ENCODE measurements at regions not wholly inside any gene's neighbourhood (a gene's known extent, or its start where the extent isn't known, plus 50 kb on each side); places are given as distances from the start of the nearest gene placed in this dataset.
"Not testable (repeated sequence)": the region's sequence is repeated elsewhere in the genome, so short reads cannot be mapped to it uniquely, and the experiment has no call there.

DNA sequence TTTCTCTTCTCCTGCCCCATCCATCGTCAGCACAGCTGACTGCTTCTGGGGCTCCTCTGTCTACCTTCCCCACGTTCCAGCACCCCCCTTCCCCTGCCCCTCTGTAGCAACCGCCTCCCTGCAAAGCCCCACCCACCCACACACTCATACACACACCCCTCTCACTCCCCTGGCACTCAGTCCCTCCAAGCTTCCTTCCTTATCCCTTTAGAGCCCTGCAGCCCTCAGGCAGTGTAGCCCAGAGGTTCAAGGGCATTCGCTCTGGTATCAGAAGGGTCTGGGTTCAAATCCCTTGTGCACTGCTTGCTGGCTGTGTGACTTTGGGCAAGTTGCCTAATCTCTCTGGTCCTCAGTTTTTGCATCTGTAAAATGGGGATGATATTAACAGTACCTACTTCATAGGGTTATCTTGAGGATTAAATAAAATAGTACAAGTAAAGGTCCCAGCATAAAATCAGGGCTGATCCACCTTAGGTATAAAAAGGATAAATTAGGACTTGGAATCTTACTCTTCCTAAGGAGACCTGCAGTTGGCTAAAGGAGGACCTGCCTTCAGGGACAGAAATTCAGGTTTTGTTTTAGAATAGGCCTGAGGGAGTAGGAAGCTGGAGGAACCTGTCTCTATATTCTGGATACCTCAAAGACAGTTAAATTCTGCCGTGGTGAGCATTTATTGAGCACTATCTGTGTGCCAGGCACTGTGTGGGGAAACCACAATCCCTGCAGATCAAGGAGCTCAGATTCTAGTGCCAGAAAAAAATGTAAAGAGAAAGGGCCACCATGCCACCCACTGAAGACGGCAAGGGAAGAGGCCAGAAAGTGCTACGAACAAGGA, 94.1 kb downstream of the SNX5 start:
- DNase-seq (no peak), ATAC-seq (peak; percentile 72)
- intact Hi-C loops (cut with DNase I, micrococcal nuclease): no loop called here

- ATAC-seq: peak; percentile 70
- intact Hi-C loops (cut with DNase I, micrococcal nuclease): no loop called here
- peak; percentile 92 to 96 for DNase-seq
These were observed 95.0 kb downstream of the SNX5 start for GRCh38 chr20:17873410-17874270.

- no peak for DNase-seq
- no peak for ATAC-seq
- intact Hi-C loops (cut with DNase I, micrococcal nuclease): no loop called here
These were observed 95.6 kb downstream of the SNX5 start for GRCh38 chr20:17872959-17873358.

- DNase-seq (no peak), ATAC-seq (no peak)
- intact Hi-C loops (cut with DNase I, micrococcal nuclease): no loop called here
These were observed 96.2 kb downstream of the SNX5 start for GRCh38 chr20:17872434-17872833.

DNA sequence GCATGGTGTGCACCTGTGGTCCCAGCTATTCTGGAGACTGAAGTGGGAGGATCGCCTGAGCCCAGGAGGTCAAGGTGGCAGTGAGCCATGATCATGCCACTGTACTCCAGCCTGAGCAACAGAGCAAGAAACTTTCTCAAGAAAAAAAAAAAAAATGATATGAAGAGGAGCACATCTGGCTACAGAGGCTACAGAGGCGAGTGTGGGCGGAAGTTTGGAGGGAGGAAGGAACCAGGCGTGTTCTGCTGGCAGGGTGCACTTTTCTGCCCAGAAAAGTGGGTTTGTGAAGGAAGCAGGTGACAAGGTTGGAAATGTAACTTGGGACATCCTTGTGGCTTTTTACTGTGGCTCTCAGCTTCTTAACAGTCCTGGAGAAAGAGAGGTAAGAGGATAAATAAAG, 96.7 kb downstream of the SNX5 start:
- ATAC-seq (no peak), DNase-seq (no peak)
- intact Hi-C loops (cut with DNase I, micrococcal nuclease): no loop called here

DNA sequence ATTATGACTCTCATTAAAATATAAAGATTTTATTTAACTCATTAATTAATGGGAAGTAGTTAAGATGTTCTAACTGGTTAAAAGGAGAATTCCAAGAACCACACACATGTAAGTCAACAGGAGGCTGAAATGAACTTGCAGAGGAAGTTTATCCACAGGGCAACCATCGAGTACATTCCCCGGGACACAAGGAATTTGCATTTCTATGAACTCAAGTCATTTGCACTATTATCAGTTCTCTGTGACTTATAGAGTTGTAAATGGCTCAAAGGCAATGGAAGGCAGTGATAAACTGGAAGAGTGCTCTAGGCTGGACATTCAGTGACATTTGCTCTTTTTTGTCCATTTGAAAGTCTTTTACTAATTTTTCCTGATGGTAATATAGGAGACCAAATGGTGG, 97.4 kb downstream of the SNX5 start:
- intact Hi-C loops (cut with DNase I, micrococcal nuclease): no loop called here
- ATAC-seq (no peak), DNase-seq (no peak)

DNA sequence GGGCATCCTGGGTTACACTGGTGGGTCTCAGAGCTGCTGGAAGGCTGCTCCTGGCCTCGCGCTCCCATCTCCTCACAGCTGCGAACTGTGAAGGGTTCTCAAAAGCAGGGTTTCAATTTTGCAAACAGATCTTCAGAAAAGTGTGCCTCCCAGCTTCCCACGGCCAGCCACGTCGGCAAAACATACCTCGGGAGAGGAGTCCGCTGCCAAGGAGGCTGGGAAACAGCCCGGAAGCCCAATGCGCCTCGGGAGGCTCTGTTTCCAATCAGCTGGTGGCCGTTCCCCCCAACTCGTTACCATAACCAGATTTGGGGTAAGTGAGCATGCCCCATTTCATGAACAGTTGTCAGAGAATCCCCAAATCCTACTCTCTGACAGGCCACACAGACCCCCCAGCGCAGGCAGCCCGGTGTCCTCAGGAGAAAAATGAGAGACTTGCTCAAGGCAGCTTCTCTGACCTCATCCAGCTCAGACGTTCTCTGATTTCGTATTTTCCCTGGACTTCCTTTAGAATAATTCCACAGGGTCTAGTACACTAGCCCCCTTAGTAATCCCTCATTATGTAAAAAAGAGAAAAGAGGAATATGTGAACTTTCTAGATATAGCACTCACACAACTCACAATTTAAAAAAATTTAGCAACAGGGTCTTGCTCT, 98.4 kb downstream of the SNX5 start:
- ATAC-seq (no peak), DNase-seq (no peak)
- intact Hi-C loops (cut with DNase I, micrococcal nuclease): no loop called here

GRCh38 chr20:17869295-17869994, 99.1 kb downstream of the SNX5 start:
- ATAC-seq (no peak), DNase-seq (no peak)
- intact Hi-C loops (cut with DNase I, micrococcal nuclease): no loop called here

DNA sequence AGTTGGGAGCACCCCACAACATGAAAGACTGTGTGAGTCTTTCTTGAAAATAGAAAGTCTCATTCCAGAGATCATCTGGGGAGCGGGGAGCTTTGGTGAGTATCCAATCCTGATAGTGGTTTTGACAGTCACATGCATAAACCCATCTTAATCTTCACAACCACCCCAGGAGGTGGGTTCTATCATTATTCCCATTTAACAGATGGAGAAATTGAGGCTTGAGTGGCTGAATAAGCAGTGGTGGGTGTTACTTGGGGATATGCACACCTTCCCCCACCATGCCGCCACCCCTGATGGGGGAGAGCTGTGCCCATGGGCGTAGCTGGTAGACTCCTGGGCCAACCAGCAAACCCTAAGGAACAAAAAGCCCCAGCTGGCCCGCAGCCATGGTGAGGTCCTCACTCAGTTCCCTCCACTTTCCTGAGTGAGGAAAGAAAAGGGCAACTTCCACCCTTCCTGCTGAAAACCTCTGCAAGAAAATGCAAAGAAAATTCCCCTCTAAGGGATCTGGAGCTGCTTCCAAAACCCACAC, 99.8 kb downstream of the SNX5 start:
- intact Hi-C loops (cut with DNase I, micrococcal nuclease): no loop called here
- DNase-seq (no peak), ATAC-seq (no peak)

- intact Hi-C loops (cut with DNase I, micrococcal nuclease): no loop called here
- DNase-seq (no peak), ATAC-seq (no peak)
These were observed 100.4 kb downstream of the SNX5 start for GRCh38 chr20:17868151-17868550.

GRCh38 chr20:17867131-17867925, 101.3 kb downstream of the SNX5 start:
- intact Hi-C loops (cut with DNase I, micrococcal nuclease): no loop called here
- DNase-seq (no peak), ATAC-seq (no peak)

GRCh38 chr20:17866234-17867001, 102.2 kb downstream of the SNX5 start:
- DNase-seq: no peak
- intact Hi-C loops (cut with DNase I, micrococcal nuclease): no loop called here
- no peak for ATAC-seq

DNA sequence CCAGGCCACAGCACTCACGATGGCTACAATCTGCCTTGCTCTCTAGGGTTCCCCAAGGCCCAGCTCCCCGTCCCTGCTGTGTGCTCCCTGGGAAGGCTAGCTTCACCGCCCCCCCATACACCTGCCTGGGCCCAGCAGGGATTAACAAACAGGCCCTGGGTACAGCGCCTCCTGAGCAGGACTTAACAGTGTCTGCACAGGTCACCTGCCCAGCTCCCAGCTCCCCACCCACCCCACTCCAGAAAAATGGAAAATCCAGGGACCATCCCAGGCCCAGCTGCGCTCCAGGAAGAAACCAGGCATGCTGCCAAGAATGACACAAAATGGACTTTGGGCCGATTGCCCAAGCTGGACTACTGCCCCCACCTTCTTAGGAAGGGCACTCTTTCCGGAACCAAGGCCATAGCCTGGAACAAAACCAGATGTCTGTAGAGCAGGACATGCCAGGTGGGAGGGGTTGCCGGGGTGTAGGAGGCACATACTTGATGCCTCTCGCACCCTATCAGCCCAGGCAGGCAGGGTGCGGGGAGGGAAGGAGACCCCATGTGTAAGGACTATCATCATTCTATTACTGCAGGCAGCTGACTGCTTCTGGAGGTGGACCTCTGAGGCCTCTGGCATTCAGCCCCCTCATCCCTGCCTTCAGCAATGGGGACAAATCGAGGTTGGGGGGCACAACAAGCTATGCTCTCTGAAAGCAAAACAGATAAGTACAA, 104.9 kb downstream of the SNX5 start:
- DNase-seq (peak; percentile 81 to 87), ATAC-seq (peak; percentile 89)
- intact Hi-C loops (cut with DNase I, micrococcal nuclease): no loop called here

GRCh38 chr20:17863209-17863576, 105.4 kb downstream of the SNX5 start:
- DNase-seq (no peak), ATAC-seq (no peak)
- intact Hi-C loops (cut with DNase I, micrococcal nuclease): no loop called here

GRCh38 chr20:17862171-17862570, 106.4 kb downstream of the SNX5 start:
- intact Hi-C loops (cut with DNase I, micrococcal nuclease): no loop called here
- DNase-seq (no peak), ATAC-seq (no peak)

DNA sequence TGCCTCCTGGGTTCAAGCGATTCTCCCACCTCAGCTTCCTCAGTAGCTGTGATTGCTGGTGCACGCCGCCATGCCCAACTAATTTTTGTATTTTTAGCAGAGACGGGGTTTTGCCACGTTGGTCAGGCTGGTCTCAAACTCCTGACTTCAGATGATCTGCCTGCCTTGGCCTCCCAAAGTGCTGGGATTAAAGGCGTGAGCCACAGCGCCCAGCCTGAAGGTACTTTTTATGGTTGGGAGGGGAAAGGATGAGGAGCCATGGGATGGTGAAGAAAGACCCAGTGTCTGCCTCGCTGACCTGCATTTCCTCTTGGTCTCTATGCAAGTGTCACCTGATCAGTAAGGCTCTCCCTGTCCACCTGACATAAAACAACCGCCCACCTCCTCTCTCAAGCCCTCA, 107.0 kb downstream of the SNX5 start:
- ATAC-seq; DNase-seq; intact Hi-C loops (cut with DNase I, micrococcal nuclease): not testable (repeated sequence)

Data from left colon (tissue), 2 donors.